ENCODE measurements at regions not wholly inside any gene's neighbourhood (a gene's known extent, or its start where the extent isn't known, plus 50 kb on each side); places are given as distances from the start of the nearest gene placed in this dataset.

GRCh38 chr14:26121181-26121580 is 476.7 kb downstream of the NOVA1 start:
- DNase-seq, result no peak

- no peak for DNase-seq
These were observed 483.8 kb downstream of the NOVA1 start for GRCh38 chr14:26113911-26114640.

- no peak for DNase-seq
These were observed 493.1 kb downstream of the NOVA1 start for GRCh38 chr14:26104717-26105116.

DNA sequence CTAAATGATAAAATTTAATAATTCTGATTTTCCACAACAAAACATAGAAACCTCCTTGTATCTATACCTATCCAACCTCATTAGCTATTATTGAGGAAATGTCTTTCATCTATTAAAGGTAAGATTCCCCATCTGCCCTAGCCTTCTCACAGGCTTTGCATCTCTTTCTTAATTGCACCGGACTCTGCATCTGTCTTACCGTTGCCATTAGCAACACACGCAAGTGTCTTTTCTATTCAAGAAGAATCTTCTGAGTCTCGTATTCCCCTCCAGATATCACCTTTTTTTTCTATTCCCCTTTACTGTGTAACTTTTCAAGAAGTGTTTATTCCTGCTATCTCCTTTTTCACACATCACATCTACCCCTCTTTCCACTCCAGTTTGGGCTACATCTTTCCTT is 500.0 kb downstream of the NOVA1 start:
- no peak for DNase-seq

DNA sequence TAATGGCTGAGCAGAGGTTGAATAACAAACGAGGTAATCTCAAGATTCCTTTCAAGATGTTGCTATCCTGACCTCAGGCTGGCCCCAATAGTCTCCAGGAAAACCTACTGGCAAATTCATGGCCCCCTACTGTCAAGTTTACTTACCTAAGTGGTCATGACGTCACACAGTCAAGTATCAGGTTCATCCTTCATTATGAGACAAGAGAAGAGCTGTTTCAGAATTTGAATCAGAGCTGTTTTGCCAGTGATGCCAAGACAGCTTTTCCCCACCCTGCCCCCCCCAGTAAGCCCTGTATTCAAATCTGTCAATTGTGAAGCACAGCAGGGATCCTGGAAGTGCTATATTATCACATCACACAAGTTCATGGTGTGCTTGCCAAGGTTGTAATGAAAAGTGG is 509.6 kb downstream of the NOVA1 start:
- no peak for DNase-seq

DNA sequence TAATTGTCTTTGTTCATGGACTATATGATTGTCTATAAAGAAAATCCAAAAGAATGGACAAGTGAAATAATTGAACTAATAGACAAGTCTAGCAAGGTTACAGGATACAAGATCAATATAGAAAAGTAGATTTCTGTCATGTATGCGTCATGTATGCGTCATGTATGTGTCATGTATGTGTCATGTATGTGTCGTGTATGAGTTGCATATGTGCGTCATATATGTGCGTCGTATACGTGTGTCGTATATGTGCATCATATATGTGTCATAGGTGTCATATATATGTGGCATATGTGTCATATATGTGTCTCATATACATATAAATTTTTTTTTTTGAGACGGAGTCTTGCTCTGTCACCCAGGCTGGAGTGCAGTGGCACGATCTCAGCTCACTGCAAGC is 516.8 kb downstream of the NOVA1 start:
- no peak for DNase-seq

GRCh38 chr14:26078561-26078960 is 519.3 kb downstream of the NOVA1 start:
- DNase-seq, result no peak

DNA sequence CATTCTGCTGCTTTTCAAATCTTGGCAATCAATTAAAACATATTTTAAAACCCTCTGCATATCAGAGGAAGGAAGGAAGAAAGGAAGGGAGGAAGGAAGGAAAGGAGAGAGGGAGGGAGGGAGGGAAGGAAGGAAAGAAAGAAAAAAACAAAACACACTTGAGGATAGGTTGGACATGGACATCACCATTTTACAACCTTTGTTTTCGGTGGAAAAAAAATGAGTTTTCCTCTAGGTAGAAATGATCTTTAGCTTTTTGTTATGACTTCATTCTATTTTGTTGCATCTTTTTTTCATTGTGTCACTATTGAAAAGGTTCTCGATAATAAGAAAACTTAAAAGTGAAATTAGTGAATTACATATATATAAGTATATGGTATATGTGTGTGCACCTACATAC is 522.9 kb downstream of the NOVA1 start:
- no peak for DNase-seq

- no peak for DNase-seq
These were observed 527.4 kb downstream of the NOVA1 start for GRCh38 chr14:26070443-26070842.

DNA sequence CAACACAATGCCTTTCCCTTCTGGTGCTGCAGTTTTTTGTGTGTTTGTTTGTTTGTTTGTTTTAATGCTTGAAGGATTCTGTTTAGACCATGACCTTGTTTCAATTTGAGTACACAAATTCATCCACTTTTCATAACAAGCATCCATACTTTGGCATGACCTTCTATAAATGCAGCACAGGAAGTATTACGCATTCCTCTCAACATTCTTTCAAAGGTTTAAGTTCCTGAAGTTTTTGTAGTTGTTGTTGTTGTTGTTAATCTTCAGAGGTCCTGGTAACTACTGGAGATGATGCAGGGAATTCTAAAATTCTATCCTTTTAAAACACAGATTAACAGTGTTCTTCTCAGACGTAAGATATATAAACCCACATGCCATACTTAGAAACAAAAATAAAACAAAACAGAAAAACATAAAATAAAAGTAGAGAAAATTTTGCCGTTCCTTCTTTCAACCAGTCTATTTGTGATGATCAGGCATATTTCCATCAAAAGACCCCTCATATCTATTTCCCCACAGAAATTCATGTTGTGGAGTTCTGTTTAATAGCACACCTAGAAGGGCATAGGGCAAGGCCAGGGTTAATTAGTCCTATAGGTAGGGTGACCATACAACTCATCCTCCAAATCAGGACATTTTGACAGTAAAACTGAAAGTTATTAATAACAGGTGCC is 529.9 kb downstream of the NOVA1 start:
- no peak for DNase-seq

GRCh38 chr14:26067341-26067740 is 530.5 kb downstream of the NOVA1 start:
- no peak for DNase-seq

DNA sequence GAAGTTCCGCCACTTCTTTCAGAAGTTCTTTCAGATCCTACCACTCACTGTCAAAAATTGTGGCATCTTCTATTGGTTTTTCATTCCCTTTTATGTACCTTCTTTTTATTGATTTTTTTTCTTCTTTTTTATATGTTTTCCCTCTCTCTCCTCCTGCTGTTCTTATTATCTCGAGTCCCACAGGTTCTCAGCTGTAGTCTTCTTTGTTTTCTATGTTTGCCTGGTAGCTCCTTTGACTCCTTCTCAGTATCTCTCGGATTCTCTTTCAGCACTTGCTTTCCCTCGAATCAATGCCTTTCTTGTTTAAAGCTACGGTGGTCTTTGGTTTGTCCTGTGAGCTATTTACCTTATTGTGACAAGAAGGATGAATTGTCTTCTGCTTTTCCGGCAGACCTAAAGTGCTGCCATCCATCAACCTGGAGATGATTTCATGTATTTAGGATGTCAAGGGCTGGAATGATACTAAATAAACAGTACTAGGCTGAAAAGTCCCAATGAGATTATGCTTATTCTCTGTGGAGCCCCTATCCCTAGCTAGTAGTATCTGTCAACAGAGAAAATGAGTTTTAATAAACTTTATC is 541.7 kb downstream of the NOVA1 start:
- DNase-seq, result no peak

GRCh38 chr14:26032348-26032747 is 565.5 kb downstream of the NOVA1 start:
- DNase-seq, result no peak

DNA sequence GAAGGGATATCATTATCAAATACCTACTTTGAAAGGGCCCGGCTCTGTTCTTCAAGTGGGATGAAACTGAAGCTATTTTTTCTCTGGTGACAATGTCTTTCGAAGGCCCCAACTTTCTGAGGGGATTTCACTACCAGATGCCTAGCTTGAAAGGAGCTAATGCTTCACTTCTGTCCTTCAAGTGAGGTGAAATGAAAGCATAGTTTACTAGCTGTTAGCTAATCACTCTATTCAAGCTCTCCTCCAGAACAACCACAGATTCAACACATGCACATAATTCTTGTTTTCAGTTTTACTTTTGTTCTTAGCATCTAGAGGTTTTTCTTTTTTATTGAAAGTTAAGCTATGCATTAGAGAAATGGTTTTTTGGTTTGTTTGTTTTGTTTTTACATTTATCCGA is 571.4 kb downstream of the NOVA1 start:
- no peak for DNase-seq

DNA sequence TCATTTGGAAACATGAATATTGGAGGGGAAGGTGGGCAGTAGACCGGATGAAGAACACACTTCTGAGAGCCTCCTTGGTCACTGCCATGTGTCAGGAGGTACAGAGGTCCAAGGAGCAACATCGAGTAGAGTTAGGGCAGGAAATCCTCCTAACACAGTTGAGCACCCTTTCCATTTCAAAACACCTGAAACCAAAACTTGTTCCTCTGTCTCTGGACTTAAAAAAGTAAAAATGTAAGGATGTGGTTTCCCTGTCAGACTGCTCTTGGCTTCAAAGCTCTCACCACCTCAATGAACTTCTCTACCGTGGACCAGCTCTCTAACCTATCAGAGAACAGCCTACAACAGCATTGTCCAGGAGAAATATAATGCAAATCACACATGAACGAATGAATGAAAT is 573.9 kb downstream of the NOVA1 start:
- DNase-seq, result no peak

- no peak for DNase-seq
These were observed 576.1 kb downstream of the NOVA1 start for GRCh38 chr14:26021759-26022158.

- DNase-seq, result no peak
These were observed 580.6 kb downstream of the NOVA1 start for GRCh38 chr14:26017270-26017669.

- no peak for DNase-seq
These were observed 589.5 kb downstream of the NOVA1 start for GRCh38 chr14:26008290-26008689.

- no peak for DNase-seq
These were observed 593.5 kb downstream of the NOVA1 start for GRCh38 chr14:26004342-26004741.

- no peak for DNase-seq
These were observed 604.0 kb downstream of the NOVA1 start for GRCh38 chr14:25993830-25994229.

DNA sequence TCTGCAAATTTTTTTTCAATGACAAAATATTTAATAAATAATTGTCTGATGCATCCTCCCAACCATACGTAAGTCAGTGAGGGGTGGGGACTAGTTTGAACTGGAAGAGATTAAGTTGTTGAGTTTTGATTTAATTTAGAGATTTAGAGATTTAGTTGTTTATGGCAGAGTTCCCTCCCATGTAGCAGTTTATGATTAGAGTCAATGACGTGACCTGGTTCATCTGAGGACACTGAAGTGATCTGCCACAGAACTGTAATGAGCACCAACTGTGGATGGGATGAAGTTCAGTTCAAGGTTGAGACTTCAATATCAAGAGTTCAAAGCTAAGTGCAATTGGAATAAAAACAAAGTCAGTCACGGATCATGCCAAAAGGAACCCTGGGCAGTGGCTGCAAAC is 609.3 kb downstream of the NOVA1 start:
- DNase-seq, result no peak

- no peak for DNase-seq
These were observed 642.1 kb downstream of the NOVA1 start for GRCh38 chr14:25955772-25956171.

DNA sequence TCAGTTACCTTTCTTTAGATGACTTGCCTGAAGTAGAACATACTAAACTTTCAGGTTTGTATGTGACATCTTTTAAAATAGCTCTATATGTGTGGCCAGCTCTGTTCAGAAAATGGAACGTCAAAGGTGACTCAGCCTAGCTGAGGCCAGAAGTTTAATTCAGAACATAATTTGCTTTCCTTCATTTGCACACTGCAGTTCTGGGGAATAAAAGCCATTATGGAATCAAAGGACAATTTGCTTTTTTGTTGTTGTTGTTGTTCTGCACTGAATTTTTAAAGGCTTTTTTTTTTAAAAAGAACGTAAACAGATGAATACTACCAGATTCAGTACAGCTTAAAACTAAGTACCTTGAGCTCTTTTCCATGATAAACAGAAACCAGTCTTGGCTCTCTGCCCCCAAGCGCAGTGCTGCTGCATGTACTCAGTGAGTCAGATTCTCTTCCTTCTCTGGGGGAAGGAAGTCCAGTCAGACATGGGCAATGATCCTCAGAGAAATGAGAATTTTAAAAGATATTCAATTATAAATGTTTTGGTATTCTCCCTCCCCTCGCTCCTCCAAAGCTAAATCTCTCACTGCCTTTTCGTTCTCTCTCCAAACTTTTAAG is 644.2 kb downstream of the NOVA1 start:
- no peak for DNase-seq

DNA sequence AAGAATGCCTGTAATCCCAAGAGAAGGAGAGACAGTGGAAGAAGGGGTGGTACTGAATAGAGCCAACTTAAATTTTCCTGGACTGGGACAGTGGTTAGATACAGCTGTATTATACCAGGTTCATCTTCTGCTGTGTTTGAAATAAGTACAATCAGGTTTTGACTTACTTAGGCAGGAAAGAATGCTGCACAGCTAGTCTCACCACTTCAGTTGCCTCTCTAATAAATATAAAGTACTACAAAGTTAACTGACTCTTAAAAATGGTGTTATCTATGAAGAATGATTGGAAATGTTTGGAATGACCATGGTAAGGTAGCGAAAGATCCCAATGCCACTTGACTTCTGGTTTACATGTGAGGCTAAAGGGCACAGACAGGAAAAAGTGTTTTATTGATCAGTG is 652.1 kb downstream of the NOVA1 start:
- DNase-seq, result no peak

Measured in midbrain (tissue), 1 donor.